ENCODE measurements at regions not wholly inside any gene's neighbourhood (a gene's known extent, or its start where the extent isn't known, plus 50 kb on each side); places are given as distances from the start of the nearest gene placed in this dataset.
A peak's percentile ranks its signal among the peaks of the same experiment; 100 is the strongest.

GRCh38 chr1:164363980-164364379, 195.0 kb upstream of the PBX1 start:
- TF ChIP-seq CTCF (IDR thresholded peaks at IDR 0.05; ENCODE audit: low read depth, low read length, missing control alignments) = no peak
- in situ Hi-C loops (cut with HindIII; ENCODE audit: low sequenced_read_pairs) = no loop called here
- no peak overlapping the region for H3K4me3 ChIP-seq (ENCODE audit: low read depth, low read length)
- DNase-seq (ENCODE audit: low read depth) = no peak

GRCh38 chr1:164366014-164366413, 193.0 kb upstream of the PBX1 start:
- TF ChIP-seq CTCF (IDR thresholded peaks at IDR 0.05; ENCODE audit: low read depth, low read length, missing control alignments) = no peak
- no peak for DNase-seq (ENCODE audit: low read depth)
- in situ Hi-C loops (cut with HindIII; ENCODE audit: low sequenced_read_pairs) = no loop called here
- no peak overlapping the region for H3K4me3 ChIP-seq (ENCODE audit: low read depth, low read length)

GRCh38 chr1:164369698-164370365, 189.2 kb upstream of the PBX1 start:
- no peak for TF ChIP-seq CTCF (IDR thresholded peaks at IDR 0.05; ENCODE audit: low read depth, low read length, missing control alignments)
- DNase-seq (ENCODE audit: low read depth) = peak; percentile 81
- H3K4me3 ChIP-seq (ENCODE audit: low read depth, low read length) = no peak overlapping the region
- in situ Hi-C loops (cut with HindIII; ENCODE audit: low sequenced_read_pairs) = no loop called here

- no peak overlapping the region for H3K4me3 ChIP-seq (ENCODE audit: low read depth, low read length)
- DNase-seq (ENCODE audit: low read depth) = peak; percentile 83
- in situ Hi-C loops (cut with HindIII; ENCODE audit: low sequenced_read_pairs) = no loop called here
- TF ChIP-seq CTCF (IDR thresholded peaks at IDR 0.05; ENCODE audit: low read depth, low read length, missing control alignments) = no peak
Measured at GRCh38 chr1:164380893-164381292, 178.1 kb upstream of the PBX1 start.

GRCh38 chr1:164382384-164382783, 176.6 kb upstream of the PBX1 start:
- in situ Hi-C loops (cut with HindIII; ENCODE audit: low sequenced_read_pairs) = no loop called here
- no peak for DNase-seq (ENCODE audit: low read depth)
- no peak overlapping the region for H3K4me3 ChIP-seq (ENCODE audit: low read depth, low read length)
- TF ChIP-seq CTCF (IDR thresholded peaks at IDR 0.05; ENCODE audit: low read depth, low read length, missing control alignments) = no peak

- no peak for TF ChIP-seq CTCF (IDR thresholded peaks at IDR 0.05; ENCODE audit: low read depth, low read length, missing control alignments)
- H3K4me3 ChIP-seq (ENCODE audit: low read depth, low read length) = no peak overlapping the region
- in situ Hi-C loops (cut with HindIII; ENCODE audit: low sequenced_read_pairs) = no loop called here
- DNase-seq (ENCODE audit: low read depth) = no peak
Measured at GRCh38 chr1:164384262-164384661, 174.7 kb upstream of the PBX1 start.

All from astrocyte of the cerebellum (primary cell).